ENCODE measurements at regions not wholly inside any gene's neighbourhood (a gene's known extent, or its start where the extent isn't known, plus 50 kb on each side); places are given as distances from the start of the nearest gene placed in this dataset.

DNA sequence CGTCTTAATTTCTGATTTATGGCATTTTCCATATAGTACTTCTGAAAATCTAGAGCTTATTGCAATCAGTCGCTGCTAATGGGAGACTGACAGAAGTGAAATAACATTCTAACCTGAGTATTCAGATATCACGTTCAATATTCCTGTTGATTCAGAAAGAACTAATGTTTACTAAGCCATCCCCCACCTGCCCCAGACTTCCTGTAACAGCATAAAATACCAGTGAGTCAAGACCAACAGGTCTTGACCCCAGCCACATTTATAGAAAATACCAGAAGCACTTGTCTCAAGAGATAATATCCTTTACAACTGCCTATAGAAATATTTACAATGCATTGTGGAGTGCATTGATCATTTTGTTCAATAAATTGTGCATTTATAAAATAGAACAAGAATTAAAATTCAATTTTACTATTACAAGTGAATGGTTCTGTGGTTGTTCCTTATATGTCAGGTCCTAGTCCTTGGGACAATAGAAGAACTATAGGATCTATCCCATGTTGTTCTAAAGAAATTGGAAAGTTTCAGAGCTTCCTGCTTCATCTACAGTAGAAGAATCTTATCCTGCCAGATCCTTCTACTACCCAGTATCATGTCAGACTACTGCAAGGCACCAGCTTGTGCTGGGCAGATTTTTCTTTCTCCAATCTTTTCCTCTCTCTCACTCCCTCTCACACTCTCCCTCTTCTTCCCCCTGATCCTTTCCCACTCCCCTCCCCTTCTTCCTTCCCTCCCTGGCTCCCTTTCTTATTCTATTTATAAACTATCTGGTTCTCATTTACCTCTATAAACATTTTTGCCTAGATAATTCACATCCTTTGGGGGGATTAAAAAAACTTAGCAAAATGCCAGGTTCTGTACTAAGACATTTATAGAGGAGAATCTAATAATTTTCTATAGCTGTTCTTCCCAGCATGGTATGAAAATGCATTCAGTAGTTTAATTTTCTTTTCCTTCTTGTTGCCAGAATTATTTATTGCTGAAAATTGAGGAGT, 629.9 kb downstream of the DIAPH3 start:
- H3K4me3 ChIP-seq (replicated peaks; ENCODE audit: insufficient read depth, low read length), result no peak overlapping the region
- TF ChIP-seq, protein P1, sequence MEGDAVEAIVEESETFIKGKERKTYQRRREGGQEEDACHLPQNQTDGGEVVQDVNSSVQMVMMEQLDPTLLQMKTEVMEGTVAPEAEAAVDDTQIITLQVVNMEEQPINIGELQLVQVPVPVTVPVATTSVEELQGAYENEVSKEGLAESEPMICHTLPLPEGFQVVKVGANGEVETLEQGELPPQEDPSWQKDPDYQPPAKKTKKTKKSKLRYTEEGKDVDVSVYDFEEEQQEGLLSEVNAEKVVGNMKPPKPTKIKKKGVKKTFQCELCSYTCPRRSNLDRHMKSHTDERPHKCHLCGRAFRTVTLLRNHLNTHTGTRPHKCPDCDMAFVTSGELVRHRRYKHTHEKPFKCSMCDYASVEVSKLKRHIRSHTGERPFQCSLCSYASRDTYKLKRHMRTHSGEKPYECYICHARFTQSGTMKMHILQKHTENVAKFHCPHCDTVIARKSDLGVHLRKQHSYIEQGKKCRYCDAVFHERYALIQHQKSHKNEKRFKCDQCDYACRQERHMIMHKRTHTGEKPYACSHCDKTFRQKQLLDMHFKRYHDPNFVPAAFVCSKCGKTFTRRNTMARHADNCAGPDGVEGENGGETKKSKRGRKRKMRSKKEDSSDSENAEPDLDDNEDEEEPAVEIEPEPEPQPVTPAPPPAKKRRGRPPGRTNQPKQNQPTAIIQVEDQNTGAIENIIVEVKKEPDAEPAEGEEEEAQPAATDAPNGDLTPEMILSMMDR (IDR thresholded peaks at IDR 0.05; ENCODE audit: insufficient read depth, low read length), result no peak
- TF ChIP-seq SPI1 (IDR thresholded peaks at IDR 0.05; ENCODE audit: borderline replicate concordance, low read depth) (no peak), GABPA (IDR thresholded peaks at IDR 0.05; ENCODE audit: low read depth) (no peak), POLR2AphosphoS5 (IDR thresholded peaks at IDR 0.05; ENCODE audit: low read depth) (no peak)
- TF ChIP-seq, protein P2, sequence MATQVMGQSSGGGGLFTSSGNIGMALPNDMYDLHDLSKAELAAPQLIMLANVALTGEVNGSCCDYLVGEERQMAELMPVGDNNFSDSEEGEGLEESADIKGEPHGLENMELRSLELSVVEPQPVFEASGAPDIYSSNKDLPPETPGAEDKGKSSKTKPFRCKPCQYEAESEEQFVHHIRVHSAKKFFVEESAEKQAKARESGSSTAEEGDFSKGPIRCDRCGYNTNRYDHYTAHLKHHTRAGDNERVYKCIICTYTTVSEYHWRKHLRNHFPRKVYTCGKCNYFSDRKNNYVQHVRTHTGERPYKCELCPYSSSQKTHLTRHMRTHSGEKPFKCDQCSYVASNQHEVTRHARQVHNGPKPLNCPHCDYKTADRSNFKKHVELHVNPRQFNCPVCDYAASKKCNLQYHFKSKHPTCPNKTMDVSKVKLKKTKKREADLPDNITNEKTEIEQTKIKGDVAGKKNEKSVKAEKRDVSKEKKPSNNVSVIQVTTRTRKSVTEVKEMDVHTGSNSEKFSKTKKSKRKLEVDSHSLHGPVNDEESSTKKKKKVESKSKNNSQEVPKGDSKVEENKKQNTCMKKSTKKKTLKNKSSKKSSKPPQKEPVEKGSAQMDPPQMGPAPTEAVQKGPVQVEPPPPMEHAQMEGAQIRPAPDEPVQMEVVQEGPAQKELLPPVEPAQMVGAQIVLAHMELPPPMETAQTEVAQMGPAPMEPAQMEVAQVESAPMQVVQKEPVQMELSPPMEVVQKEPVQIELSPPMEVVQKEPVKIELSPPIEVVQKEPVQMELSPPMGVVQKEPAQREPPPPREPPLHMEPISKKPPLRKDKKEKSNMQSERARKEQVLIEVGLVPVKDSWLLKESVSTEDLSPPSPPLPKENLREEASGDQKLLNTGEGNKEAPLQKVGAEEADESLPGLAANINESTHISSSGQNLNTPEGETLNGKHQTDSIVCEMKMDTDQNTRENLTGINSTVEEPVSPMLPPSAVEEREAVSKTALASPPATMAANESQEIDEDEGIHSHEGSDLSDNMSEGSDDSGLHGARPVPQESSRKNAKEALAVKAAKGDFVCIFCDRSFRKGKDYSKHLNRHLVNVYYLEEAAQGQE (IDR thresholded peaks at IDR 0.05; ENCODE audit: insufficient replicate concordance, low read depth), result no peak
- H3K27ac ChIP-seq (replicated peaks), result no peak overlapping the region
- no peaks in the 10 kb centered on the region for H3K27me3 ChIP-seq (ENCODE audit: insufficient read depth, poor library complexity, severe bottlenecking)
- no peak for DNase-seq (ENCODE audit: low read depth in 1 of 2, low spot score in 1 of 2)

DNA sequence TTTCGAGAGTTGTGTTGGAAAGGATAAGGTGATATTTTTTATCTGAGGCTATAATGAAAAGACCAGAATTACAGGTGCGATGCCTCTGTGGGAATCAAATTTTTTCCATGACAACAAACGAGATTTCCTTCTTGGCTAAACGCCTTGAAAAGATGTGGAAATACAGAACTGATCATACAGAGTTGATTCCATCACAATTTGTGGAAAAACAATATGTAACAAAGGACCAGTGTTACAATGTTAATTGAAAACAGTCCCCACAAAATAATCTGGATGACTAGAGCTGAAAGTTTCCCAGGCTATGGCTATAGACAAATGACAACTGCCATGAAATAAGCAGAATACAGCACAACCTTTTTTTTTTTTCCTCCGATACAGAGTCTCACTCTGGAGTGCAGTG, 628.9 kb downstream of the DIAPH3 start:
- H3K27me3 ChIP-seq (ENCODE audit: insufficient read depth, poor library complexity, severe bottlenecking), result no peaks in the 10 kb centered on the region
- TF ChIP-seq POLR2AphosphoS5 (IDR thresholded peaks at IDR 0.05; ENCODE audit: low read depth) (no peak), SPI1 (IDR thresholded peaks at IDR 0.05; ENCODE audit: borderline replicate concordance, low read depth) (no peak), GABPA (IDR thresholded peaks at IDR 0.05; ENCODE audit: low read depth) (no peak)
- TF ChIP-seq, protein P2 (IDR thresholded peaks at IDR 0.05; ENCODE audit: insufficient replicate concordance, low read depth), result no peak
- DNase-seq (ENCODE audit: low read depth in 1 of 2, low spot score in 1 of 2), result no peak
- H3K4me3 ChIP-seq (replicated peaks; ENCODE audit: insufficient read depth, low read length), result no peak overlapping the region
- no peak overlapping the region for H3K27ac ChIP-seq (replicated peaks)

DNA sequence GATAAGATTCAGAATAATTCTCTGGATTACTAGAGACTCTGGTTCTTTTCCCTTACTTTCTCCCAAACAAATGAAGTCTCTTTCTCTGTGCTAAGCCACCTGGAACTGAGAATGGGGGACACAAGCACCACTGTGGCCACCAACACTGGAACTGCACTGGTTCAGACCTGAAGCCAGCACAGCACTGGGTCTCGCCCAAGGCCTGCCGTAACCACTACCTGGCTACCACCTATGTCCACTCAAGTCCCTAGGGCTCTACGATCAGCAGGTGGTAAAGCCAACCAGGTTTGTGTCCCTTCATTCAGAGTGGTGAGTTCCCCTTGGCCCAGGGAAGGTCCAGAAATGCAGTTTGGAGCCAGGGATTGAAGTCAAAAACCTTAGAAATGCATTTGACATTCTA, 626.2 kb downstream of the DIAPH3 start:
- Histone ChIP-seq H3K27me3 (ENCODE audit: insufficient read depth, poor library complexity, severe bottlenecking) (no peaks in the 10 kb centered on the region), H3K4me3 (replicated peaks; ENCODE audit: insufficient read depth, low read length) (no peak overlapping the region), H3K27ac (replicated peaks) (no peak overlapping the region)
- no peak for DNase-seq (ENCODE audit: low read depth in 1 of 2, low spot score in 1 of 2)
- TF ChIP-seq, protein P2 (IDR thresholded peaks at IDR 0.05; ENCODE audit: insufficient replicate concordance, low read depth), result no peak
- TF ChIP-seq GABPA (IDR thresholded peaks at IDR 0.05; ENCODE audit: low read depth) (no peak), POLR2AphosphoS5 (IDR thresholded peaks at IDR 0.05; ENCODE audit: low read depth) (no peak), SPI1 (IDR thresholded peaks at IDR 0.05; ENCODE audit: borderline replicate concordance, low read depth) (no peak)
- TF ChIP-seq, protein P1 (IDR thresholded peaks at IDR 0.05; ENCODE audit: insufficient read depth, low read length), result no peak

All from HL-60 (cell line).